GM10266 (cell line): ENCODE measurements at regions not wholly inside any gene's neighbourhood (a gene's known extent, or its start where the extent isn't known, plus 50 kb on each side); places are given as distances from the start of the nearest gene placed in this dataset.

Experiments
- DNase-seq: peaks from one replicate; pipeline ENCODE4 v3.0.0; 2012; ENCODE audit errors: extremely low spot score
- CTCF ChIP-seq: IDR thresholded peaks from 2 replicates; pipeline ENCODE4 v1.5.1; 2012; ENCODE audit warnings: mild to moderate bottlenecking, low read depth; ENCODE audit not compliant: control insufficient read depth, insufficient read depth; ENCODE audit errors: missing control alignments

GRCh38 chr13:106277484-106278154 is 257.8 kb downstream of the EFNB2 start:
- no peak for TF ChIP-seq CTCF
- DNase-seq: no peak

- DNase-seq: no peak
- TF ChIP-seq CTCF: no peak
Measured at GRCh38 chr13:106276876-106277275, 258.6 kb downstream of the EFNB2 start.

- no peak for DNase-seq
- TF ChIP-seq CTCF: no peak
Measured at GRCh38 chr13:106275446-106276032, 259.9 kb downstream of the EFNB2 start.

- no peak for TF ChIP-seq CTCF
- no peak for DNase-seq
Measured at GRCh38 chr13:106274551-106275203, 260.8 kb downstream of the EFNB2 start.

- no peak for TF ChIP-seq CTCF
Measured at GRCh38 chr13:106263801-106264200, 271.7 kb downstream of the EFNB2 start.

GRCh38 chr13:106262886-106263285 is 272.6 kb downstream of the EFNB2 start:
- DNase-seq: no peak
- no peak for TF ChIP-seq CTCF

More at GRCh38 chr13:106263801-106264200, 271.7 kb downstream of the EFNB2 start:
- no peak for DNase-seq

- DNase-seq: no peak
- no peak for TF ChIP-seq CTCF
Measured at GRCh38 chr13:106261450-106261849, 274.0 kb downstream of the EFNB2 start.
